A549 (cell line): ENCODE measurements at regions not wholly inside any gene's neighbourhood (a gene's known extent, or its start where the extent isn't known, plus 50 kb on each side); places are given as distances from the start of the nearest gene placed in this dataset.

Experiments used
- CBX2 ChIP-seq: fragments of 200-600 bp; sonication (generic); IDR thresholded peaks from 2 replicates; pipeline ENCODE4 v1.6.1; 2016; ENCODE audit warnings: low read depth, mild to moderate bottlenecking, borderline replicate concordance
- CHD2 ChIP-seq: fragments of 150-350 bp; IDR thresholded peaks from 2 replicates; pipeline ENCODE4 v1.6.1; 2014; ENCODE audit warnings: low read length; ENCODE audit not compliant: partially characterized antibody
- CTCF ChIP-seq: fragments of >200 bp; sonication (Bioruptor Twin); formaldehyde crosslinking; IDR thresholded peaks from 3 replicates; pipeline ENCODE4 v1.5.1; 2016
- HMGXB4 ChIP-seq: fragments of 250-450 bp; sonication (Bioruptor Pico); IDR thresholded peaks from 2 replicates; pipeline ENCODE4 v1.5.0; 2021; ENCODE audit warnings: mild to moderate bottlenecking, moderate library complexity, borderline replicate concordance
- HOXB13 ChIP-seq: fragments of 250-450 bp; sonication (Bioruptor Pico); IDR thresholded peaks from 2 replicates; pipeline ENCODE4 v1.5.0; 2020; ENCODE audit warnings: low read depth, mild to moderate bottlenecking, moderate library complexity
- MAX ChIP-seq: IDR thresholded peaks from 2 replicates; pipeline ENCODE4 v1.6.1; 2012
- POLR2A ChIP-seq: IDR thresholded peaks from 2 replicates; pipeline ENCODE4 v1.6.1; 2012; ENCODE audit warnings: mild to moderate bottlenecking, low read length
- SMC3 ChIP-seq: fragments of >200 bp; sonication (Bioruptor Twin); formaldehyde crosslinking; IDR thresholded peaks from 3 replicates; pipeline ENCODE4 v1.6.1; 2018; ENCODE audit warnings: inconsistent platforms
- TFCP2L1 ChIP-seq: fragments of 250-450 bp; sonication (Bioruptor Pico); IDR thresholded peaks from 2 replicates; pipeline ENCODE4 v1.5.0; 2021; ENCODE audit warnings: mild to moderate bottlenecking
- USF2 ChIP-seq: fragments of 450-650 bp; IDR thresholded peaks from 2 replicates; pipeline ENCODE4 v1.6.1; 2014; ENCODE audit warnings: antibody characterized with exemption

GRCh38 chr15:96230526-96231181 lies 99.8 kb upstream of the NR2F2 start:
- no peak for TF ChIP-seq CTCF
- TF ChIP-seq POLR2A = no peak
- TF ChIP-seq MAX = peak; percentile 9; the same call in 1 of the 2 replicates
- TF ChIP-seq SMC3 = no peak
- no peak for TF ChIP-seq TFCP2L1 (CRISPR knock-in tag)
- no peak for TF ChIP-seq CHD2
- TF ChIP-seq USF2 = no peak
- no peak for TF ChIP-seq CBX2
- TF ChIP-seq HOXB13 (CRISPR knock-in tag) = no peak
- TF ChIP-seq HMGXB4 (CRISPR knock-in tag) = no peak
